ENCODE measurements at regions not wholly inside any gene's neighbourhood (a gene's known extent, or its start where the extent isn't known, plus 50 kb on each side); places are given as distances from the start of the nearest gene placed in this dataset.

- TF ChIP-seq CTCF (IDR thresholded peaks at IDR 0.05; ENCODE audit: poor library complexity), result no peak
- TF ChIP-seq EZH2phosphoT487 (IDR thresholded peaks at IDR 0.05; ENCODE audit: low read depth, severe bottlenecking, unreplicated experiment), result no peak
These were observed 446.8 kb upstream of the MYT1L start for GRCh38 chr2:2777876-2778275.
